Suprapubic skin (tissue), 4 donors: ENCODE measurements at regions not wholly inside any gene's neighbourhood (a gene's known extent, or its start where the extent isn't known, plus 50 kb on each side); places are given as distances from the start of the nearest gene placed in this dataset.
A peak's percentile ranks its signal among the peaks of the same experiment; 100 is the strongest.

Source experiments
- DNase-seq, 2 donors: peaks; one replicate each; pipeline ENCODE4 v3.0.0-alpha.2; 2019; ENCODE audit warnings: low spot score in 2 of 2
- H3K27ac ChIP-seq: fragments of 200-600 bp; sonication (generic); one replicate; pipeline ENCODE4 v1.5.1; 2019
- H3K27me3 ChIP-seq: fragments of 200-600 bp; sonication (generic); one replicate; pipeline ENCODE4 v1.5.1; 2019
- H3K36me3 ChIP-seq: fragments of 200-600 bp; sonication (generic); one replicate; pipeline ENCODE4 v1.5.1; 2019
- H3K4me1 ChIP-seq: fragments of 200-600 bp; sonication (generic); one replicate; pipeline ENCODE4 v1.5.1; 2019
- H3K4me3 ChIP-seq: fragments of 200-600 bp; sonication (generic); one replicate; pipeline ENCODE4 v1.5.1; 2019; ENCODE audit warnings: mild to moderate bottlenecking
- H3K9me3 ChIP-seq: fragments of 200-600 bp; sonication (generic); one replicate; pipeline ENCODE4 v1.5.1; 2019
- CTCF ChIP-seq, 2 donors: fragments of 200-600 bp in 1 of 2; fragments of 450-650 bp in 1 of 2; sonication (generic) in 1 of 2; IDR thresholded peaks; one replicate each; pipeline ENCODE4 v1.5.1; 2016 to 2019; ENCODE audit warnings: antibody characterized with exemption in 2 of 2, mild to moderate bottlenecking in 1 of 2, moderate library complexity in 1 of 2
- EP300 ChIP-seq: sonication (generic); formaldehyde crosslinking; IDR thresholded peaks from one replicate; pipeline ENCODE4 v1.6.1; 2017; ENCODE audit warnings: antibody characterized with exemption
- POLR2A ChIP-seq, 2 donors: fragments of 450-650 bp; IDR thresholded peaks; one replicate each; pipeline ENCODE4 v1.6.1; 2017; ENCODE audit warnings: antibody characterized with exemption in 2 of 2, mild to moderate bottlenecking in 2 of 2, moderate library complexity in 2 of 2
- POLR2AphosphoS5 ChIP-seq, 3 donors: sonication (generic); formaldehyde crosslinking; IDR thresholded peaks; one replicate each; pipeline ENCODE4 v1.6.1; 2017; ENCODE audit warnings: antibody characterized with exemption in 3 of 3
- WGBS: methylation state at CpG from one replicate; pipeline ENCODE4 v1.1.5; 2018; 5-methylcytosine and 5-hydroxymethylcytosine counted together

GRCh38 chr2:19577723-19578122, 219.3 kb upstream of the OSR1 start:
- DNase-seq: no peak
- Histone ChIP-seq H3K4me3 (no peak overlapping the region), H3K27me3 (no peaks in the 10 kb centered on the region), H3K36me3 (no peaks in the 10 kb centered on the region), H3K27ac (no peak overlapping the region), H3K9me3 (no peaks in the 10 kb centered on the region), H3K4me1 (peaks cover 18% of the 10 kb centered on the region)
- WGBS: 67% methylated on average over 3 of the region's 3 CpGs
- TF ChIP-seq POLR2A (IDR thresholded peaks at IDR 0.05) (no peak), EP300 (no peak), POLR2AphosphoS5 (IDR thresholded peaks at IDR 0.05) (no peak)

- Histone ChIP-seq H3K27me3 (no peaks in the 10 kb centered on the region), H3K4me1 (peaks cover 18% of the 10 kb centered on the region), H3K9me3 (no peaks in the 10 kb centered on the region), H3K27ac (no peak overlapping the region), H3K4me3 (no peak overlapping the region), H3K36me3 (no peaks in the 10 kb centered on the region)
- DNase-seq: no peak
- WGBS: 60% methylated on average over 3 of the region's 3 CpGs
- TF ChIP-seq CTCF (IDR thresholded peaks at IDR 0.05) (no peak), POLR2AphosphoS5 (IDR thresholded peaks at IDR 0.05) (no peak), POLR2A (IDR thresholded peaks at IDR 0.05) (no peak), EP300 (no peak)
Observed at GRCh38 chr2:19576411-19576810, 218.0 kb upstream of the OSR1 start.

- no peaks in the 10 kb centered on the region for H3K36me3 ChIP-seq
- no peak overlapping the region for H3K27ac ChIP-seq
- no peaks in the 10 kb centered on the region for H3K9me3 ChIP-seq
- no peaks in the 10 kb centered on the region for H3K27me3 ChIP-seq
- TF ChIP-seq CTCF (IDR thresholded peaks at IDR 0.05) (no peak), POLR2AphosphoS5 (IDR thresholded peaks at IDR 0.05) (no peak), EP300 (no peak), POLR2A (IDR thresholded peaks at IDR 0.05) (no peak)
- peaks cover 18% of the 10 kb centered on the region for H3K4me1 ChIP-seq
- H3K4me3 ChIP-seq: no peak overlapping the region
- DNase-seq: no peak
Observed at GRCh38 chr2:19575641-19576040, 217.2 kb upstream of the OSR1 start.

- H3K4me1 ChIP-seq: peaks cover 18% of the 10 kb centered on the region
- no peaks in the 10 kb centered on the region for H3K36me3 ChIP-seq
- no peaks in the 10 kb centered on the region for H3K27me3 ChIP-seq
- peak; percentile 79 to 86 for DNase-seq
- TF ChIP-seq CTCF (IDR thresholded peaks at IDR 0.05) (no peak), POLR2A (IDR thresholded peaks at IDR 0.05) (no peak), POLR2AphosphoS5 (IDR thresholded peaks at IDR 0.05) (no peak), EP300 (no peak)
- H3K27ac ChIP-seq: no peak overlapping the region
- 31% methylated on average over 5 of the region's 5 CpGs for WGBS
- no peaks in the 10 kb centered on the region for H3K9me3 ChIP-seq
- no peak overlapping the region for H3K4me3 ChIP-seq
Observed at GRCh38 chr2:19574778-19575260, 216.4 kb upstream of the OSR1 start.

GRCh38 chr2:19573784-19574183, 215.4 kb upstream of the OSR1 start:
- no peak overlapping the region for H3K4me3 ChIP-seq

More at GRCh38 chr2:19573784-19574183, 215.4 kb upstream of the OSR1 start:
- Histone ChIP-seq H3K27me3 (no peaks in the 10 kb centered on the region), H3K36me3 (no peaks in the 10 kb centered on the region), H3K9me3 (no peaks in the 10 kb centered on the region), H3K4me1 (peaks cover 18% of the 10 kb centered on the region), H3K27ac (no peak overlapping the region)
- no peak for DNase-seq
- TF ChIP-seq CTCF (IDR thresholded peaks at IDR 0.05) (no peak), POLR2AphosphoS5 (IDR thresholded peaks at IDR 0.05) (no peak), POLR2A (IDR thresholded peaks at IDR 0.05) (no peak), EP300 (no peak)
- WGBS: 94% methylated on average over 1 of the region's 1 CpG
